ENCODE measurements at regions not wholly inside any gene's neighbourhood (a gene's known extent, or its start where the extent isn't known, plus 50 kb on each side); places are given as distances from the start of the nearest gene placed in this dataset.

- DNase-seq (ENCODE audit: low read depth in 4 of 4, low spot score in 3 of 4), result no peak
These were observed 1746.4 kb upstream of the PCDH7 start for GRCh38 chr4:28973587-28974350.

- DNase-seq (ENCODE audit: low read depth in 4 of 4, low spot score in 3 of 4), result no peak
These were observed 1743.8 kb upstream of the PCDH7 start for GRCh38 chr4:28976369-28976768.

DNA sequence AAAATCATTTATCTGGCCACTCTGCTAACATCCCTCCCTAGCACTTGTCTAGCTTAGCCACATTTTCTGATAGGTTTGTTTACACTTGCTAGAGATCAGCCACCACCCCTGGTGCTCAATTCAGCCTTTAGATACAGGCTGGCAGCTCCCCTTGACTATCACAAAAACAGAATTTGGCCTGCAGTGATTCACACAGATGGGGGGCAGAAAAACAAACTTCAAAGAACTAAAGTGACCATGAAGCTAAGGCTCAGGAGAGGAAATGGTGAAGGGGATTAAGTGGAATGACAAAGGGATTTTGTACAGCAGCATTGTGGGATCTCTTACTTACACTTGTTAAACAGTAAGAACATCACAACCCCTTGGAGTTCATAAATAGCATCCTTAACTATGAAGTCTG lies 1718.0 kb upstream of the PCDH7 start:
- no peak for DNase-seq (ENCODE audit: low read depth in 4 of 4, low spot score in 3 of 4)

- no peak for DNase-seq (ENCODE audit: low read depth in 4 of 4, low spot score in 3 of 4)
These were observed 1714.3 kb upstream of the PCDH7 start for GRCh38 chr4:29005838-29006237.

DNA sequence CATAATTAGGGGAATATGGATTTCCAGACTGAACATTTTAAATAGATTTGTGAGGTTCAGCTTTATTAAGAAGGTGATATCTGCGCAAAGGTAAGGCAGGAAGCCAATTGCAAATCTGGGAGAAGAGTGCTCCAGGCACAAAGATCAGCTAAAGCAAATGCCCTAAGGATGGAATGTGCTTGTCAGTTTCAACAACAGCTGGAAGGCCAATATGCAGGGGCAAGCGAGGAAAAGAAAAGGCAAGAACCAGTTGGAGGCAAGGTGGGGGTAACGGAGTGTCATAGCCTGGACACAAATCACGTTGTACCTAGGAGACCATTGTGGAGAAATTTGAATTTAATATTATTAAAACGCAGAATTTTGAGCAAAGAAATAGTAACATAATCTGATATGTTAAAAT lies 1710.3 kb upstream of the PCDH7 start:
- no peak for DNase-seq (ENCODE audit: low read depth in 4 of 4, low spot score in 3 of 4)

GRCh38 chr4:29013341-29013740 lies 1706.8 kb upstream of the PCDH7 start:
- DNase-seq (ENCODE audit: low read depth in 4 of 4, low spot score in 3 of 4), result no peak

- DNase-seq (ENCODE audit: low read depth in 4 of 4, low spot score in 3 of 4), result no peak
These were observed 1705.6 kb upstream of the PCDH7 start for GRCh38 chr4:29014555-29014954.

DNA sequence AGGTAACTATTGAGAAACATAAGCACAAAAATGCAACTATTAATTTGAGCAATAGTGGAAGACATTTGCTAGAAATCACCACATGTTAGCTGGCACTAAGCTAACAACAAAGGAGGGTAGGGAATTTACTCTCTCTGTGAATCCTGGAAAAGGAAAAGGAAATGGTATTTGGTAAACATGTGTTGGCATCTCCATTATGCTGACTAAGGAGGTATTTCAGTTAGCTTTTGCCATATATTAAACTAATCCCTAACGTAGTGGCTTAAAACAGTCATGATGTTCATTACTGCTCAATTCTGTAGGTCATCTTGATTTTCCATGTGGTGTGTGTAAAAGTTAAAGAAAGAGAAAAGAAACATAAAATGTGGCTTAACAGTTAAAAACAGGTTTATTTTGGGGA lies 1686.5 kb upstream of the PCDH7 start:
- DNase-seq (ENCODE audit: low read depth in 4 of 4, low spot score in 3 of 4), result no peak

DNA sequence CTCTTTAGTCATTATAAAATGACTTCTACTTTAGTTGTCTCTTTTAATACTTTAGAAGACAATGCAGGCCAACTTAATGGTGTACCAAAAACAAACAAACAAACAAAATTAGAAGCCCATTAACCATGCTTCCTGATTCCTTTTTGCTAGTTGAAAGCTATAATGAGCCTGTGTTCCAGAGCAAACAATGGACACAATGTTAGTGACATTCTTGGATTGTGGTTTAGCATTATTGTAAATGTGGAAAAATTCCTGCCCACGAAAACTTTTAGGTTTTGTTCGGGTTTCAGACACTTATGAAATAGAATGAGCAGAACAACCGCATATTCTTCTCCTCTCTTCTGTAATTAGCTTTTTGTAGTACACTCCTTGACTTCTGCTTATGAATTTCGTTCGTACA lies 1682.7 kb upstream of the PCDH7 start:
- DNase-seq (ENCODE audit: low read depth in 4 of 4, low spot score in 3 of 4), result no peak

GRCh38 chr4:29043411-29043810 lies 1676.8 kb upstream of the PCDH7 start:
- DNase-seq (ENCODE audit: low read depth in 4 of 4, low spot score in 3 of 4), result no peak

DNA sequence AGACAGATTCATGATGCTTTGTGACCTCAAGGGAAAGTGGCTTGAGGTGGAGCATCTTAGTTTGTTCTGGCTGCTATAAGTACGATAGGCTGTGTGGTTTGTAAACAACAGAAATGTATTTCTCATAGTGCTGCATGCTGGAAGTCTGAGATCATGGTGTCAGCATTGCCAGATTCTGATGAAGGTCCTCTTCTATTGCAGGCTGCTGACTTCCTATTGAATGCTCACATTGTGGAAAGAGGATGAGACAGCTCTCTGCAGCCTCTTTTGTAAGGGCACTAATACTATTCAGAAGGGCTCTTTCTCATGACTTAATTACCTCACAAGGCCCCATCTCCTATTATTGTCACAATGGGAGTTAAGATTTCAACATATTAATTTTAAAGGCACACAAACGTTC lies 1674.0 kb upstream of the PCDH7 start:
- DNase-seq (ENCODE audit: low read depth in 4 of 4, low spot score in 3 of 4), result no peak

- no peak for DNase-seq (ENCODE audit: low read depth in 4 of 4, low spot score in 3 of 4)
These were observed 1673.4 kb upstream of the PCDH7 start for GRCh38 chr4:29046781-29047180.

DNA sequence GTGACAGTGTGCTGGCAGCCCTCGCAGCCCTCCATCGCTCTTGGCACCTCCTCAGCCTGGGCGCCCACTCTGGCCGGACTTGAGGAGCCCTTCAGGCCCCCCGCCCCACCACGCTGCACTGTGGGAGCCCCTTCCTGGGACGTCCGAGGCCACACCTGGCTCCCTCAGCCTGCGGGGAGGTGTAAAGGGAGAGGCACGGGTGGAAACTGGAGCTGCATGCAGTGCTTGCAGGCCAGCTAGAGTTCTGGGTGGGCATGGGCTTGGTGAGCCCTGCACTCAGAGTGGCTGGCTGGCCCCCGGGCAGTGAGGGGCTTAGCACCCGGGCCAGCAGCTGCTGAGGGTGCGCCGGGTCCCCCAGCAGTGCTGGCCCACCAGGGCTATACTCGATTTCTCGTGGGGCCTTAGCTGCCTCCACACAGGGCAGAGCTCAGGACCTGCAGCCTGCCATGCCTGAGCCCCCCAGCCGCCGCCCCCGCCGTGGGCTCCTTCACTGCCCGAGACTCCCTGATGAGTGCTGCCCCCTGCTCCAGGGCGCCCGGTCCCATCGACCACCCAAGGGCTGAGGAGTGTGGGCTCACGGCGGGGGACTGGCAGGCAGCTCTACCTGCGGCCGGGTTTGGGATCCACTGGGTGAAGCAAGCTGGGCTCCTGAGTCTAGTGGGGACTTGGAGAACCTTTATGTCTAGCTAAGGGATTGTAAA lies 1672.7 kb upstream of the PCDH7 start:
- DNase-seq (ENCODE audit: low read depth in 4 of 4, low spot score in 3 of 4), result no peak

DNA sequence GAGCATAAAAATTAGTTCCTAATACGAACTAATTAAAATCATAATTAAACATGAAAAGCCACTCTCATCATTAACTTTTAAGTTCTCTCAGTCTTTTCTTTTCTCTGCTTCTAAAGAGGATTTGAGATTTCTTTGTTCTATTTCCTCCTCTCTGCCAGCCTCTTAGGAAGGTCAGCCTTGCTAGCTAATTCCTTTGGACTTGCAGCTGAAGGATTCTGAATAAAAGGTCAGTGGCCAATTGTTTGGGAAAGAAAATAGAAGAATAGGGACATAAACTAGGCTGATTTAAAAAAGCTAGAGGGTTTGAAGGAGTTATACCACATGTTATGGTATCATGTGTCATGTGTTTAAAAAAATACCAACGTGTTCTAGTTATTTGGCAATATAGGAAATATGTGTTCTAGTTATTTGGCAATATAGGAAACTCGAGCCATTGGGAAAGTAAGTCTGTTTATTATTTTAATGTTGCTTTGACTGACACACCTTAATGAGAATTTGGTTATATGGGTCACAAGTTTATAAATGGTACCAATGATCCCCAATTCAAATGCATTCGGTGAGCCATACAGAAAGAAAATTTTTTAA lies 1668.7 kb upstream of the PCDH7 start:
- DNase-seq (ENCODE audit: low read depth in 4 of 4, low spot score in 3 of 4), result no peak

GRCh38 chr4:29052266-29052665 lies 1667.9 kb upstream of the PCDH7 start:
- DNase-seq (ENCODE audit: low read depth in 4 of 4, low spot score in 3 of 4), result no peak

DNA sequence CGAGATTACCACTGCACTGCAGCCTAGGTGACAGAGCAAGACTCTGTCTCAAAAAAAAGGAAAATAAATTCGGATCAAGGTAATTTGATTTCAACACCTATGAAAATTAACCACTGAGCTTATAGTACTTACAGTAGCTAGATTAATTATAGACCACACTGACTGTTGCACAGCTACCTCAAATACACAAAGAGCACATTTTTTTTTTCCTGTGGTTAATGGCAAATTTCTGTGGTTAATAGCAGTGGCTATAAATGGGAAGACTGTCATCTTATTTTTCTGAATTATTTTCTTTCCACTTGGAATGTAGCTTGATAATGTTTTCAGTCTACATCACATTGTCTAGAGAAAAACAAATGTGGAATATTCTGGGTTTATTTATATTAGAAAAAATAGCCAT lies 1661.6 kb upstream of the PCDH7 start:
- no peak for DNase-seq (ENCODE audit: low read depth in 4 of 4, low spot score in 3 of 4)

GRCh38 chr4:29066861-29067260 lies 1653.3 kb upstream of the PCDH7 start:
- no peak for DNase-seq (ENCODE audit: low read depth in 4 of 4, low spot score in 3 of 4)

GRCh38 chr4:29073571-29073970 lies 1646.6 kb upstream of the PCDH7 start:
- DNase-seq (ENCODE audit: low read depth in 4 of 4, low spot score in 3 of 4), result no peak

DNA sequence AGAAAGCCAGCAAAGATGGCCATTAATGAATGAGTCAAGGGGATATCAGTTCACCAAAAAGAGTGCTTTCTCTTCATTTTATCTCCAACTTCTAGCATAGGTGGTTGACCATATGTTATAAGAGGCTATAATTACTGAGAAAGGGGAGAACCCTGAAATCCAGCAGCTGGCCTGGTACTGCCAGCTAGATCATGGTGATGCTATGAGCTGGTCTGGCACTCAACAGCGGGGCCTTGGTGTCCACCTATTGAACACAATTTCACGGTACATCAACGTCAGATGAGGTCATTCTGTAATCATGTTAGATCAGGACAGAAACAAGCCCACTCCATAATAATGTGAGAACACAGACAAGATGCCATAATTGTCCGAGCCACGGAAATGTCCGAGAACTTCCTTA lies 1644.8 kb upstream of the PCDH7 start:
- DNase-seq (ENCODE audit: low read depth in 4 of 4, low spot score in 3 of 4), result no peak

DNA sequence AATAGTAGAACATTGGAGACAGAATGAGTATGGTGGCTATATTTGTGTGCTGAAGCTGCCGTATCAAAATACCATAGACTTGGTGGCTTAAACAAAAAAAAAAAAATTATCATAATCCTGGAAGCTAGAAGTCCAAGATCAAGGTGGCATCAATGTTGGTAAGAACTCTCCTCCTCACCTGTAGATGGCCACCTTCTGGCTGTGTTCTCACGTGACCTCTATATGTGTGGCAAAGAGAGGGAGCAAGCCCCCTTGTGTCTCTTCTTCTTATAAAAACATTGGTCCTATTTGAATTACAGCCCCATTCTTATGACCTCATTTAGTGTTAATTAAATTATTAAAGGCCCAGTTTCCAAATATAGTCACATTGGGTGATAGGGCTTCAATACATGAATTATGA lies 1640.9 kb upstream of the PCDH7 start:
- no peak for DNase-seq (ENCODE audit: low read depth in 4 of 4, low spot score in 3 of 4)

GRCh38 chr4:29081234-29081955 lies 1638.8 kb upstream of the PCDH7 start:
- no peak for DNase-seq (ENCODE audit: low read depth in 4 of 4, low spot score in 3 of 4)
